PFSK-1 (cell line): ENCODE measurements at regions not wholly inside any gene's neighbourhood (a gene's known extent, or its start where the extent isn't known, plus 50 kb on each side); places are given as distances from the start of the nearest gene placed in this dataset.

Source experiments
- FOXP2 ChIP-seq: optimal IDR thresholded peaks from 2 replicates; pipeline ENCODE3; 2011; ENCODE audit warnings: borderline replicate concordance, control low read depth, inconsistent platforms; ENCODE audit not compliant: insufficient read depth; ENCODE audit errors: extremely low read length, extremely low read depth
- POLR2AphosphoS5 ChIP-seq: IDR thresholded peaks from 2 replicates; pipeline ENCODE4 v1.6.1; 2012; ENCODE audit warnings: low read depth, mild to moderate bottlenecking, control low read depth, low read length, moderate library complexity
- SIN3A ChIP-seq: IDR thresholded peaks from 2 replicates; pipeline ENCODE4 v1.6.1; 2012; ENCODE audit warnings: mild to moderate bottlenecking, low read length, moderate library complexity, borderline replicate concordance; ENCODE audit not compliant: insufficient read depth
- TAF1 ChIP-seq: IDR thresholded peaks from 2 replicates; pipeline ENCODE4 v1.6.1; 2012; ENCODE audit warnings: low read length, control low read depth, borderline replicate concordance; ENCODE audit not compliant: insufficient read depth
- TF ChIP-seq, protein P1 (sequence below), 2 experiments: IDR thresholded peaks; 2 replicates each; pipeline versions ENCODE4 v1.6.1 to v1.8.0; 2011 to 2012; ENCODE audit warnings: low read depth in 2 of 2, low read length in 2 of 2, control low read depth in 1 of 2, inconsistent platforms in 1 of 2, mild to moderate bottlenecking in 1 of 2, moderate library complexity in 1 of 2; ENCODE audit not compliant: insufficient read depth in 1 of 2

DNA sequence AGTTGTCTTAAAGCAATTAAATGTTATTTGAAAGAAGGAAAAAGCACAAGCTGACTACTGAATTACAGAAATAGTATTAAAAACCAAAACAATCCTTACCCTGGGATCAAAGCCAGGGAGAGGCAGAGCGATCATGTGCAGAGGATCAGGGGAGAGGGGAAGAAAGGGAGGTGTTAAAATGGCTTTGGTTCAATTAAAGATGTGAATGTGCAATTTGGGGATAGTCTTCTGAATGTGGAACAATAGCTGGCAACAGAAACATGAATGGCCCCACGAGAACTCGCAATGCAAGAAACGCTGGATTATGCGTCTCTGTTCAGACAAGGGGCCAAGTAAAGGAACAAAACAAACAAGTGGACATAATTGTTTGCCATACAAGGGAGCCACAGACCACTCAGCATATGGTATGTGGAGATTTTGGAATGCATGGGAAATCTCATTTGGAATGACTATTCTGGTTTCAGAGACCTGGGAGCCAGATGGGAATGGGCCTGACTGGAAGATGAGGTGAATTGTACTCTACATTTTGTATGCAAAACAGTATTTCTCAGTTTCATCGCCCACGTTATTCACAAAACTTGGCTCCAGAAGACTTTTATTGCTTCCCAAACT, 155.4 kb downstream of the SLC4A3 start:
- TF ChIP-seq POLR2AphosphoS5 (no peak), FOXP2 (no peak), SIN3A (no peak), TAF1 (no peak)
- TF ChIP-seq, protein P1, sequence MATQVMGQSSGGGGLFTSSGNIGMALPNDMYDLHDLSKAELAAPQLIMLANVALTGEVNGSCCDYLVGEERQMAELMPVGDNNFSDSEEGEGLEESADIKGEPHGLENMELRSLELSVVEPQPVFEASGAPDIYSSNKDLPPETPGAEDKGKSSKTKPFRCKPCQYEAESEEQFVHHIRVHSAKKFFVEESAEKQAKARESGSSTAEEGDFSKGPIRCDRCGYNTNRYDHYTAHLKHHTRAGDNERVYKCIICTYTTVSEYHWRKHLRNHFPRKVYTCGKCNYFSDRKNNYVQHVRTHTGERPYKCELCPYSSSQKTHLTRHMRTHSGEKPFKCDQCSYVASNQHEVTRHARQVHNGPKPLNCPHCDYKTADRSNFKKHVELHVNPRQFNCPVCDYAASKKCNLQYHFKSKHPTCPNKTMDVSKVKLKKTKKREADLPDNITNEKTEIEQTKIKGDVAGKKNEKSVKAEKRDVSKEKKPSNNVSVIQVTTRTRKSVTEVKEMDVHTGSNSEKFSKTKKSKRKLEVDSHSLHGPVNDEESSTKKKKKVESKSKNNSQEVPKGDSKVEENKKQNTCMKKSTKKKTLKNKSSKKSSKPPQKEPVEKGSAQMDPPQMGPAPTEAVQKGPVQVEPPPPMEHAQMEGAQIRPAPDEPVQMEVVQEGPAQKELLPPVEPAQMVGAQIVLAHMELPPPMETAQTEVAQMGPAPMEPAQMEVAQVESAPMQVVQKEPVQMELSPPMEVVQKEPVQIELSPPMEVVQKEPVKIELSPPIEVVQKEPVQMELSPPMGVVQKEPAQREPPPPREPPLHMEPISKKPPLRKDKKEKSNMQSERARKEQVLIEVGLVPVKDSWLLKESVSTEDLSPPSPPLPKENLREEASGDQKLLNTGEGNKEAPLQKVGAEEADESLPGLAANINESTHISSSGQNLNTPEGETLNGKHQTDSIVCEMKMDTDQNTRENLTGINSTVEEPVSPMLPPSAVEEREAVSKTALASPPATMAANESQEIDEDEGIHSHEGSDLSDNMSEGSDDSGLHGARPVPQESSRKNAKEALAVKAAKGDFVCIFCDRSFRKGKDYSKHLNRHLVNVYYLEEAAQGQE (IDR thresholded peaks at IDR 0.05; ENCODE audit: insufficient read depth in 1 of 2, low read depth in 2 of 2, low read length in 2 of 2): no peak

DNA sequence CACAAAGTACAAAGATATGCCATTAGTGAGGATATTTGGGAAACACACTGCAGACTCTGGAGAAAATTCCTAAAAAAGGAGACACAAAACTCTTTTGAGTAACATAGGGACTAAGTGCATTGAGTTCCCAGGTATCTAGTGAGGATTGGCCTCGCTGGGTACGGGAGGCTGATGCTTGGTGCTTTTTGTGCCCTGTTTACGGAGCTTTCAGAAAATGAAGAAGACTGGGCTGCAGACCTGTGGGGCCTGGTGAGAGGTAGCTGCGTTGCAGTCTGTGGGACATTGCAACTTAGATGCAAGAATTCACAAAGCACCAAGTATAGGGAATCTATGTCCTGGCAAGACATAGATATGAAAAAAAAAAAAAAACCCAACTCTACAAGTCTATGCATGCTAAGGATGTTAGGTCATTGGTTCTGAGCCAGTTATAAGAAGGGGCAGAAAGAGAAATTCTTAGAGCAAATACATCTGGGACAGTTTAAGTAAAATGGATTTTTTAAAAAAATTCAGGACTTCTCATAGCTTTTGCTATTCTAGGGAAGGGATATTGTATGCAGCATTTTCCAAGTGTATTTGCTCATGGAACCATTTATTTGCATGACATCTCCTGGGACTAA, 156.0 kb downstream of the SLC4A3 start:
- TF ChIP-seq FOXP2 (no peak), POLR2AphosphoS5 (no peak), SIN3A (no peak), TAF1 (no peak)
- TF ChIP-seq, protein P1 (IDR thresholded peaks at IDR 0.05; ENCODE audit: insufficient read depth in 1 of 2, low read depth in 2 of 2, low read length in 2 of 2): no peak

DNA sequence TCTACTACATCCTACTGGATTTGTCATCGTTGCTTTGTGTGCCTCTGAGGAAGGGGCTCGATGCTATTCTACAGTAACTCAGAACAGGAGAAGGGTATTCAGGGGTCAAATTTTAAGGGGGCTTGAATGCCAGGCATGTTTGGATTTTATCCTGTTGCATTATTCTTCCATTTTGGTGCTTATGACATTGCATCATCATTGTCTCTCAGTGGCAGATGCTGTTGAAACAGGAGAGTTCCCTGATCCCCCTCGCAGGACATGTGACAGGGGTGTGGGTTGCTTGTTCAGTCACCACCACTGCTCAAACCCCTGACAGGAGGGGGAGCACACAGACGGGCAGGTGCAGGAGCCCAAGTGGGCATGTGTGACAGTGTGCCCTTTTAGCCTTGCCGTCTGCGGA, 156.7 kb downstream of the SLC4A3 start:
- no peak for TF ChIP-seq SIN3A
- no peak for TF ChIP-seq POLR2AphosphoS5
- no peak for TF ChIP-seq TAF1
- TF ChIP-seq, protein P1 (IDR thresholded peaks at IDR 0.05; ENCODE audit: insufficient read depth in 1 of 2, low read depth in 2 of 2, low read length in 2 of 2): no peak
- no peak for TF ChIP-seq FOXP2

DNA sequence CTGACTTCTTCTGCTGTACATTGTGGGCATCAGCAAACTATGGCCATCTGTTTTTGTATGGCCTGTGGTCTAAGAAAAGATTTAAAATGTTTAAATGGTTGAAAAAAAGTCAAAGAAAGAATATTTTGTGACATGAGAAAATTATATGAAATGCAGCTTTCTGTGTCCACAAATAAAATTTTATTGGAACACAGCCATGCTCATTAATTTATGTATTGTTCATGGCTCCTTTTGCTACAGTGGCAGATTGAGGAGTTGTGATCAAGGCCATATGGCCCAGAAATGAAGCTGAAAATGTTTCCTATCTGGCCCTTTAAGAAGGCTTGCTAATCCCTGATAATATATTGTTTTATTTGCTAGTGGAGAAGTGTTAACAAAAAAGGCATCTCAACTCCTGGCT, 162.0 kb downstream of the SLC4A3 start:
- TF ChIP-seq POLR2AphosphoS5: no peak
- TF ChIP-seq FOXP2: no peak
- TF ChIP-seq SIN3A: no peak
- TF ChIP-seq, protein P1 (IDR thresholded peaks at IDR 0.05; ENCODE audit: insufficient read depth in 1 of 2, low read depth in 2 of 2, low read length in 2 of 2): no peak
- no peak for TF ChIP-seq TAF1
